Endothelial cell of umbilical vein (primary cell): ENCODE measurements at regions not wholly inside any gene's neighbourhood (a gene's known extent, or its start where the extent isn't known, plus 50 kb on each side); places are given as distances from the start of the nearest gene placed in this dataset.

Experiments used
- CTCF ChIP-seq, 2 donors: IDR thresholded peaks; 1 replicate in 1 of 2; 2 replicates in 1 of 2; pipeline ENCODE4 v1.5.1; 2011; ENCODE audit warnings: low read length in 2 of 2, mild to moderate bottlenecking in 2 of 2, moderate library complexity in 2 of 2, control low read depth in 1 of 2, inconsistent platforms in 1 of 2, low read depth in 1 of 2; ENCODE audit not compliant: insufficient read depth in 1 of 2; ENCODE audit errors: extremely low read depth in 1 of 2
- POLR2A ChIP-seq: IDR thresholded peaks from 2 replicates; pipeline ENCODE4 v1.6.1; 2012; ENCODE audit warnings: low read depth, mild to moderate bottlenecking, control low read depth, low read length

DNA sequence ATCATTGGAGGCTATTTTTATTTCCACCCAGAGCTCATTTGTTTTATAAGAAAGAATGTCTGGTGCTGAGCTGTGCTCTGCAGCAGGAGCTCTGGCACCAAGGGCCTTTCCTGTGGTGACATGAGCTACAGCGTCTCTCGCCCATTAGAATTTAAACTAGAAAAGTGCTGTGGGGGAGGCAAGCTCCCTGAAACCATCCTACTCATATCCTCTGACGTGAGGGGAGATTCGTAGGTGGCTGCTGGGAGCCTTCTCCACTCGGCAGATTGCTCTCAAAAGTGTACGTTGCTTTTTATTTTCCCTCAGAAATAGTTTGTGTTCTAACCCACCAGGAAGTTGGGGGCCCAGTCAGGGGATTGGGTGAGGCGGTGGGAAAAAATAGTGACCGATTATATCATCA lies 76.3 kb upstream of the ARHGEF3 start:
- no peak for TF ChIP-seq POLR2A
- no peak for TF ChIP-seq CTCF (IDR thresholded peaks at IDR 0.05; ENCODE audit: extremely low read depth in 1 of 2, insufficient read depth in 1 of 2, low read depth in 1 of 2, low read length in 2 of 2)
